Myocyte (in vitro differentiated cells): ENCODE measurements at regions not wholly inside any gene's neighbourhood (a gene's known extent, or its start where the extent isn't known, plus 50 kb on each side); places are given as distances from the start of the nearest gene placed in this dataset.

ENCODE experiments used
- DNase-seq: peaks from one replicate; pipeline ENCODE4 v3.0.0-alpha.2; 2012; ENCODE audit warnings: low read depth

DNA sequence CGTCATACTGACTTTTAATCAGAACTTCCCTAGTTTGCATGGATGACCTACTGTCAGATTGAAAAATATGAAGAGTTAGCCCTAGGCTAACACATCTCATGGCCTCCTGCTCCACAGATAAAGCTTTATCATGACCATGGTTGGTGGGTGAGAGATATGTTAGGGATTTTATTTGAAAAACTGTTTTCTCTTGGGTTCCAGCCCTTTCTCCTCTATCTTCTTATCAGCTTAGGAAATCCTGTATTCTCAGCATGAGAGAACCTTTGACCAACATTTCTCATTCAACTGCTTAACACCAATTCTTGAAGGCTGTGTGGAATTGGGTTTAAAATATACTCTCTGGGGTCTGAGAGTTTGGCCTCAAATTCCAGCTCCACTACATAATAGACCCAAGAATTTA lies 1407.0 kb upstream of the CELF4 start:
- DNase-seq: no peak

DNA sequence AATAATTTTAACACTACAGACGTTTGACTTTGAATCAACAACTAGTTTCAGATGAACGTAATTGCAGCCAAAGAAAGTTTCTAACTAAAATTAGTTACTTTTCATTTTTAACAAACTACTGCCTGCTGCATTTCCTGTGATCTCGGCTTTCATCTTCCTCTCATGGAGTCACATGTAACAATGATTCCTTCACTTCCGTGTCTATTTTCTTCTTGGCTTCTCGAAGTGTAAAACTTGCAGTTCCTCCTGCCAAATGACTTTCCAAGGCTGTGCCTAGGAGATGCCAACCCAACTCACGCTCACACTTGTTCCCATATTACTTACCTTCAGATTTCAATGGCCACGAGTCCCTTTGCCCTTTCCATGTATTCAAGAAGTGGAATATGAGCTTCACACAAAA lies 1406.3 kb upstream of the CELF4 start:
- no peak for DNase-seq

DNA sequence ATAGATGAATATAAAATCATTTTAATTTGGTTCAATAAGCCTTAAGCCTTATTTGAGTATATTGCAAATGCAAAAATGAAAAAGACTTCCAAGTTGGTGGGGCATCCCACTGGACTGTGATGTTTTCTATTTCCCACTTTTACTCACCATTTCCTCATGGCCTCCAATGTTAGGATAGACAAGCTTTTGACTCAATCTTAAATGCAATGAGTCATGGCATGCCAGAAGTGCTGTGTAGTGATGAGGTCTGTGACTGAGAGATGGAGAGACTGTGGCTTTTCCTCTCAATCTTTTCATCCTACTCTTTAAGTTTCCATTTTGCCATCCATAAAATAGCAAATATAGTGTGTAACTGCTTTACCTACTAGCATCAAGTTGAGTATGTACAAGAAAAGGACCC lies 1401.2 kb upstream of the CELF4 start:
- no peak for DNase-seq

DNA sequence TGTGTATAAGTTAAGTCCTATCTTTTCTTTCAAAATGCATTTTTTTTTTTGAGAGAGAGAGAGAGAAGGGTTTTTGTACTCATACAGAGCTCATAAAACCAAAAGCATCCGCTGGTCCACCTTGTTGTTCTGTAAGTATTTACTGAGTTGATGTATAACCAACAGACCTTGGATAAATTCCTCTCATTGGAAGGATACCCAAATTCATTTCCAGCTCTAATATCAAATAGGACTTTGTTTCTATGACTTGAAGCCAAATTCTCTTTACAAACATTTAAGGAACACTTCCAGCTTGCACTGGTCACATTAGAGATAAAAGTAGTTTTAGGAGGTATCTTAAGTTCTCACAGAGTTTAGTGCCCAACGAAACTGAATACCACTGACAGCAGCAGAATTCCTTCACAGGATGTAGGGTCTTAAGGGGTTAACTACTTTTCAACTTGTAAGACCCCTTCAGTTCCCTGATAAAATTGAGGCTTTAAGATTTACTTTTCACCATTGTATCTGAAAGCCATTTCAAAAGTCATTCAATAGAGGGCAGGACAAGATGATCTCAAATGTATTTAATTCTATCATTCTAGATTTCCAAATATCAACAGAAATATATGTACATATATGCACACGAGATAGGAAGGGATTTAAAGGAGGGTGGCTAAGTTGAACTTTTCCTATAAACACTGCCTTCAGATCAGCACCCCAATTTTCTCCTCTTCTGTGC lies 1398.5 kb upstream of the CELF4 start:
- DNase-seq: no peak

DNA sequence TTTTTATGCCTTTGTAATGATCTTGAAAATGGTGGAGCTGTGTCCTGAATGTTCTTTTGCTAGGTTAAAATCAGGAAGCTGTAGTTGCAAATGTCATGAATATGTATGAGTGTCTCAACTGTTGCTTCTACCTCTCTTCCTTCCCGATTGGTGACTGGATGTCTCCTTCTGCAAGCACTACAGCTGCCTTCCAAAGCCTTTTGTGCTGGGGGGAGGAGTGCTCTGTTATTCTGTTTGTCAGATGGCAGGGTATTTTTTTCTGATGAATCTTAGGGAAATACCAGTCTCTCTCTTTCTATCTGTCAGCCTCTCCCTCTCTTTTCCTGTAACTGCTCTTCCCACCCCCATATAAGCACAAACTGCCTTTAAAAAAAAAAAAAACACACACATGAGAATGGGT lies 1396.3 kb upstream of the CELF4 start:
- no peak for DNase-seq

DNA sequence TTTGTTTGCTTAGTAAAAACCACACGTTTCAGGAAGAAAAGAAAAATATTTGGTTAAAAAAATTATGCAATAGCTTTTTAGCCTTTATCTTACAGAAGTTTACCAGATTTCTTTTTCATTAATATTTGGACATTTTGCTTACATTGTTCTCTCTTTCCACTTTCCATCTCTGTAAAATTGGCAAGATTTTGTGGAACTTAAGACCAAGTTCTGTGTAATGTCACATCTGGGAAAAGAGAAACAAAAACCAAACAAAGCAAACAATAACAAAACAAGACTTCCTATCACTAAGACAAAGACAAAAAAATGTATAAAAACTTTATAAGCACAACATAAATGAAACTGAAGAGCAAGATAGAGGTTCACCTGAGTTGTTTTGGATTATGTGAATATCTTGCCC lies 1392.1 kb upstream of the CELF4 start:
- DNase-seq: no peak

DNA sequence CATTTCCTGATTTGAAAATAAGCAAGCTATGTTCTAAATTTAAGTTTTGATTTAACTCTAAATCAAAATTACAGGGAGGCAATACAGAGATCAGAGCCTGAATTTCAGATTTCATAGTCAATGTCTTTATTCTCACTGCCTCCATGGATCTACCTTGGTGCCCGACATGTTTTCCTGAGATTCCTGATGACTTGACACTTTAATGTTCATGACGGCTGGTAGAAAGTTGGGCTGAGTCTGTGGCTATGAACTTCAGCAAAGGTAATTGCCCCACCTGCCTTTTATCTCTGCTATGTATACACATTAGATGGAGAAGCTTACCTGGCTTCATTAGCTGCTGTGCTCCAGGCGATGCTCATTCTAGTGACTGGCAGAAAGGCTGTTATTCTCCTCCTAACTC lies 1390.5 kb upstream of the CELF4 start:
- DNase-seq: no peak

DNA sequence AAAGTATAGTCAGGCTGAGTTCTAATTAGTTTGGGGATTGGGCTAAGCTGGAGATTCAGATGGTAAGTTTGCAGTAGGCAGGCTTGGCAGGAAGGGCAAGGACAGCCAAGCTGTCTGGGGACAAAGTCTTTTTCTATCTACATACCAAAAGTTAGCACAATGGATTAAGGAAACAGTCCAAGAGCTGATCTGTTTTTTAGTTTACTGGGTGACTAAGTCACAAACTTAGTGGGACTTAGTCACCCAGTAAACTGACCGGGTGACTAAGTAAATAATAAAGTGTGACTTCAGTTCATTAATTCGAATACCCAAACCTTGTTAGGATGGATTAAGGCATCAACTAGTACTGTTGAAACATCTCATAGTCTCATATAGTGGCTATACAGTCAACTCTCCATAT lies 1386.0 kb upstream of the CELF4 start:
- no peak for DNase-seq

DNA sequence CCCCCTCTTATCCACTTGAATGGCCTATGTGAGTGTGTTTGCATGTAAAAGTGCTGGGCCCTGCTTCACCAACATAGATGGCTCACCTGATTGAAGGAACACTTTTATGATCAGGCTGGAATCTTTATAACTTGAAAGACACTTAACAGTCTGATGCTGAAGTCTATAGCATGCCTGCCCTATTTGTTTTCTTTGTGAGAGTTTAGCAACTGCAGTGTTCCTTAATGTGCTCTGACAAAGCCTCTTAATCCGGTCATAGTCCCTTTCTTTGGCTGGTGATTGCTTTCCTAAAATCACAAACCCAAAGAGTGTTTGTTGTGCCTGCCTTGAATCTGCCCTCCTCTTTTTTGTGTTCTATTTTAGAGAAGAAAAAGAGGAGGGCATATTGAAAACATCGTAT lies 1382.8 kb upstream of the CELF4 start:
- DNase-seq: no peak

DNA sequence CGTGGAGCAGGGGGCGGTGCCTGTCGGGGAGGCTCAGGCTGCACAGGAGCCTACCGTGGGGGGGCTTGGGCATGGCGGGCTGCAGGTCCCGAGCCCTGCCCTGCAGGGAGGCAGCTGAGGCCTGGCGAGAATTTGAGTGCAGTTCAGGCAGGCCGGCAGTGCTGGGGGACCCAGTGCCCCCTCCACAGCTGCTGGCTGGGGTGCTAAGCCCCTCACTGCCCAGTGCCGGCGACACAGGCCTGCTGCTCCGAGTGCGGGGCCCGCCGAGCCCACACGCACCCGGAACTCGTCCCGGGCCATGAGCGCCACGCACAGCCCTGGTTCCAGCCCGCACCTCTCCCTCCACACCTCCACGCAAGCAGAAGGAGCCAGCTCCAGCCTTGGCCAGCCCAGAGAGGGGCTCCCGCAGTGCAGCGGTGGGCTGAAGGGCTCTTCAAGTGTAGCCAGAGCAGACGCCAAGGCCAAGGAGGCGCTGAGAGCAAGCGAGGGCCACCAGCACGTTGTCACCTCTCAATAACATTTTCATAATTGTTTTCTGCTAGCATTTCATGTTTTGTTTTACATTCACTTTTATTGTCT lies 1378.9 kb upstream of the CELF4 start:
- DNase-seq: no peak

DNA sequence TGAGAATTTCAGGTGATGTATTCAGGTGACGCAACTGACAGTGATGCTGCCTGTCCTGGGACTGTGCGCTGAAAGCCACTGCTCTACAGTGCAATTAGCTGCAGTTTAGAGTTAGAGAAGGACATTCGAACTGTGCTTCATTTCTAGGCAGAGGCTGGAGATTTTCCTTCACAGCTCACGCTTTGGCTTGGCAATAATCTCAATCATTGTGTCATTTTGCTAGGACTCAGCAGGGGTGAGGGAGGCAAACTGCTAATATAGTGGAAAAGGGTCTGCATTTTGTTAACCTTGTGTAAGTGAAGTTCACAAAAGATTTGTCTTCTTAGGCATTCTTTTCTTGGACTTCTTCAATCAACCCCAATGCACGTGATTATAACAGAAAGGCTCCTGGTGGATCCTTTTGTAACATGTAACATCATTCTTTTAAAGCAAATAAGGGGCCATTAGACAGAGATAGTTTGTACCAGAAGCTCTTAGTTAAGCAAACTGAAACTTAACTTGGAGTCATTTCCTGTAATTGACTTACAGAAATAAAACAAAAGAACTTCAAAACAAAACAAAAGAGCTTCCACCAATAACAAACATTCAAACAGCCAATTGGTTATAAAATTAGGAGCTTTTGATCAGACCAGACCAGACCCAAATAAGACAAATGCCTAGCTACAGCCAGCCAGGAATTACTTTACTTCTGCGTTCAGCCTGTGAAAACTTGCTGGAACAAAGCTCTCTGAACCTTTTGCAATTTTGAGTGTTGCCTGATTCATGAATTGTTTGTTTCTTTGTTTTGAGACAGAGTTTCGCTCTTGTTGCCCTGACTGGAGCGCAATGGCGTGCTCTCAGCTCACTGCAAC lies 1376.3 kb upstream of the CELF4 start:
- DNase-seq: no peak

DNA sequence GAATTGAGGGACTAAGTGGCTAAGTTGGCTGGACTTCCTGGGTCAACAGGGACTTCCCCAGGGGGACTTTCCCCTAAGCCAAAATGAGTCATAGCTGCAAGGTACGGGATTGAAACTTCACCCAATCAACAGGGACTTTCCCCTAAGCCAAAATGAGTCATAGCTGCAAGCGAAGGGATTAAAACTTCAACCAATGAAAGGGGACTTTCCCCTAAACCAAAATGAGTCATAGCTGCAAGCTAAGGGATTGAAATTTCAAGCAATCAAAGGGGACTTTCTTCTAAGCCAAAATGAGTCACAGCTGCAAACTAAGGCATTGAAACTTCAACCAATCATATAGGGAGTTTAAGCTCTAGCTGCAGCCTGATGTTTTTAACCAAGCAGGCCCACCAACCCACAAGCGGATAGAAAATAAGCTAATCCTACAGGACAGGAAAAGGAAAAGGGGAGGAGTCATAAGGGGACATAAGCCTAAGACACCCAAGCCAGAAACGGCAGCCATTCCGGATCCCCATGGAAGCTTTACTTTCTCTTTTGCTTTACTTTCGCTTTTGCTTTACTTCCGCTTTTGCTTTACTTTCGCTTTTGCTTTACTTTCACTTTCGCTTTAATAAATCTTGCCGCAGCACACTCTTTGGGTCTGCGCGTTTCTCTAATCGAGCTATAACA lies 1375.4 kb upstream of the CELF4 start:
- peak; percentile 5 for DNase-seq

DNA sequence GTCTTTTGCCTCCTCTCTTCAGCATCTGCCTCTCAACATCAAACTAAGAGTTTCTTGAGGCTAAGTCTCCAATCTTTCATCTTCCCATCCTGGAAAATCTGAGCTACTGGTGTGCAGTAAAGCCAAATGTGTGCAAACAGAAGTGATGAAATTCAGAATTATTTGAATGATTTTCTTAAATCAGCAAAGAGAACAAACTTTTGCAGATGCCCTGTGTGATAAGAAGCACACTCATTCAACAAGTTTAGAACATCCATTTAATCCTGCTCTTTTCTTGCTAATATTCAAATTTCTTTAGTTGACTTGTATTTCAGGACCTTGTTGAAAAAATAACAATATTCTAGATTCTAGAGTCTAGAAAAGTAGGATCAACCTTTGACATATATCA lies 1374.9 kb upstream of the CELF4 start:
- no peak for DNase-seq

DNA sequence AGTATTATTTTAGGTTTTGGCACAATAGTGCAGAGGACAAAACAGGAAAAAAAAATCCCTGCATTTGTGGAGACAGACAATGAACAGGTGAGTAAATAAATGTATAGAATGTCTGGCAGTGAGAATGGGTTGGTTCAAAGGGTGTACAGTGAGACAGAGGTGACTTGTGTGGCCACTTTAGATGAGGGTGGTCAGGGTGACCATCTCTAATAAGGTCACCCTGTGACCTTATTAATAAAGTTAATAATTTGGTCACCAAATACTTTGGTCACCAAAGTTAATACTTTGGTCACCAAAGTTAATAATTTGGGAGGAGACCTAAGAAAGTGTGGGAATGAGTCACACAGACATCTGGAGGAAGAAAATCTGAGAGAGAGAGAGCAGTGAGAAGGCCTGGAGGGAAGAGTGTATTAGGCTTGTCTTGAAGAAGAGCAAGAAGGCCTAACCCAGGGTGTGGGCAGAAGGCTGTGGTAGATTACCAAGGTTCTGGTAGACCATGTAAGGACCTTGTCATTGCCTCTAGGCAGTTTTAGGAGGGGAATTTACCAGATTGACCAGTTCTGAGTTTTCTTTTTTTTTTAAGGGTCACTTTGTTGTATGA lies 1368.4 kb upstream of the CELF4 start:
- DNase-seq: no peak

DNA sequence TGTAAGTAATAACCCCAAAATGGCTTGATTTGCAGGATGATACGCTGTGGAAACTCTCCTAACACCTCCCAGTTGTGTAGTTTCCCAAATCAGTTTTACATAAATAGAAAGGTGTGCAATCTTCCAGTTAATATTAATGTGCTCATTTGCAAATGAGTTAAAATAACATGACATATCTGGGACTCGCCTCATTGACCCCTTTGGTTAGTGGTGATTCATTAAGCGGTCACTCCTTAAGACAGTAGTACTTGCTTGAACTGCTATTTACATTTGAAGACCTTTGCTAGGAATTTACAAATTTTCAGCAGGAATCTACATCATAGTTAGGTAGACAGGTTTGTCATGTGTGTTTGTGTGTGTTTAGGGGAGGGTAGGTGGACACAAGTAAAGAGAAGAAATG lies 1367.7 kb upstream of the CELF4 start:
- no peak for DNase-seq

DNA sequence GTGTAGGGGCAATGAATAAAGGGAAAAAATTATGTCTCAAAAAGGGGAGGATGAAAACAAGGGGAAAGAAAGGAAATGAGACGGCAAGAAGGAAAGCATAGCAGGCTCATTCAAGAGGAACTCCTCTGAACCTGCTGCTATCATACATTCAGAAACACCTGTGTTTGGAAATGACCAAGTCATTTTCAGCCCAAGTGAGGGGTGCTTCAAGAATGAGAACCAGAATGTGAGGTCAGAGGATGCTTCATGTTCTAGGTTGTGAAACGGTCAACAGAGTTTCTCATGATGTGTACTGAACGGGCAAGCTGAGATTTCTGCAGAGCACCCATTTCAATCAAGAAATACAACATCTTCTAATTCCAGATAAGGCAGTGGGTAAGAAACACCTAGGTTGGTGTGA lies 1367.2 kb upstream of the CELF4 start:
- DNase-seq: no peak

DNA sequence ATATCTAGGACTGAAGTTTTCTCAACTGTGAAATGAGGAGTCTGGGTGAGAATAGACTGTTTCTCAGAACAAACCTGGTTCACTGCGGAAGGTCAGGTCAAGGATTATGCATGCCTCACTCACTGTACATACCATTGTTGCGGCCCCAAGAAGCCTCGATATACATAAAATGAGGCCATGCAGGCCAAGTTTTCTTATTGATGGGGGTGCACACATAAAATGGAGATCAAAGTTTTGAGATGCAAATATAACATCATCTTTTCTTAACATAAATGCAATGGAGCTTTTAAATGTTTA lies 1366.1 kb upstream of the CELF4 start:
- no peak for DNase-seq

DNA sequence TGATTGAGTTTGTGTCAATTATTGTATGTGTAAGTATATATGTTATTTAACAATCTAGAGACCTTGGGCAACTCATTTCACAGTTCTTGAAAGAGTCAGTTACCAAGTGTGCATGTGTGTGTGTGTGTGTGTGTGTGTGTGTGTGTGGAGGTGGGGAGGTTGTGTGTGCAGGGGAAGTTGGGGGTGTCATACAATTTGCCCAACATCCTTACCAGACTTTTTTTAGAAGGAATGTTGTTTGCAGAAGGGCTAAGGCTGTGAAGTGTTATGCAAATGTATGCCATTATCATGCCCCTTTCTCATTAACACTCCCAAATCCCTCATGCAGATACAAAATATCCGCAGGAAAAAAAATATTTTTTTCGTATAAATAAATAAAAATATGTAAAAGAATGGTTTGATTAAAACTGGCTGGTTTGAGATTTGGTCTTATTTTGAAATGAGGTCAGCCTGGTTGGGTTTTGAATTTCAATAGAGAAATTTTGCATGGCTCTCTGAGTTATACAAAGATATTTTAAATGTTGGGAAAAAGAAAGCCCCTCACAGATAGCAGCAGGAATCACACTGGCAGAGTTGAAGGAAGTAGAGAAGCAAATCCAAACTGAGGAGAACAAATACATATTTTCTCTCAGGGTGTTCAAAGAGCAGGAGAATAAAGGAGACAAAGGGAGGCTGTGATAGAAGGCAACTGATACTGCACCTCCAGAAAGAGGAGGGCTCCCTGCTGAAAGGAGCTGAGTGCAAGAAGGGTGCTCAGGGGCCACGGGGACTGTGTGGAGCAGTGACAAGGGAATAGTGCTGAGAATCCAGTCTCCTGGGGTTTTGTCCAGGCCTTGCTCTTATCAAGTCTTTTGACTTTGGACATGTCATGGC lies 1365.5 kb upstream of the CELF4 start:
- DNase-seq: no peak

DNA sequence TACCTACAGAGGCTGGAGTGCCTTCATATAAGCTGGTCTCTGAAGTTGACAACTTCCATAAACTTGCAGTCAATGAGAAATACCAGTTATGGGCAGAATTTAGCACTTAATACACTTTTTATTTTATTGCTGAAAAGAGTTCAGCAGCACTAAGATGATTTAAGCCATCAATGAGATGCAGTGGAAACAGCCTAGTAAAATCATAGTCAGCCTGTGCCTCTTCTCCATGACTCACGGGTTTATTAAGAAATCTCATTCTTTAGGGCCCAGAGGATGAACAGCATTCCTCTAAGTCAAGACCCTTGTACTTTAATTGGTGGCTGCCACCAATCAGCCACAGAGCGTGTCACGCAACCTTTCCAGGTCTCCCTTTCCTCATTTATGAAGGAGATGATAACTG lies 1357.9 kb upstream of the CELF4 start:
- DNase-seq: no peak

DNA sequence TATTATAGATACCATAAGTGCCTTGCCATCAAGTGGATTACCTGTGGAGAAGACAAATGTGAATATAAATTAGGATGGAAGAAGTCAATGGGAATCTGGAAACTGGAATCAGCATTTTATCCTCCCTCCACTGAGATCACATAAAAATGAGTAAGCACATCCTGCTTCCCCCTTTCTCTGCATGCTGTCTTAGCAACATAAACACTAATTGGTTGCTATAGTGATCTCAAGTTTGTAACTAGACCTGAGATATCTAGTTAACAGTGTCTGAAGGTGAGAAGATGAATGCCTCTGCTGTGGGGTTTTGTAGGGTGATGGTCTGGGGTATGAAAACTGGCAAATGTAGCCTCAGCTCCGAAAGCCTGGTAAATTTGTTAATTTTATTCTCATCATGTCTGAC lies 1357.5 kb upstream of the CELF4 start:
- DNase-seq: no peak

DNA sequence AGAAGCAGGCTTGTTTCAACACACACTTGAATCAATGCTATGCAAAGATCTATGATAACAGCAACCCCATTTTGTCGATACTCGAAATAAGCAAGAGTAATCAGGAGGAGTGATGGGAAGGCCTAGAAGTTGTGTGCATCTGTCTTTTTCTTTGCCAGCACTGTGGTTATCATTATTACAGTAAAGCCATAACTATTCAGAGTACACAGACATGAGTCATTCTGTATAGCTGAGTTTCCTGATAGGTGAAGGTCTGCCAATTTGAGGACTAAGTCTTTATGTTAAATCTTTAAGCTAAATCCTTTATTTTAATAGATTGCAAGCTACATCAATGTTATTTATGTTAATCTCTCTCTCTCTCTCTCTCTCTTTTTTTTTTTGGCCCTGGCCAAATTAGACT lies 1344.4 kb upstream of the CELF4 start:
- DNase-seq: no peak
